Adrenal gland (tissue), 9 donors: ENCODE measurements at regions not wholly inside any gene's neighbourhood (a gene's known extent, or its start where the extent isn't known, plus 50 kb on each side); places are given as distances from the start of the nearest gene placed in this dataset.

Experiments used
- DNase-seq, 7 donors: peaks; one replicate each; pipeline ENCODE4 v3.0.0-alpha.2; 2019 to 2020
- H3K27ac ChIP-seq, 5 donors: fragments of 200-600 bp; sonication (generic) in 4 of 5; 1 replicate in 3 of 5; 2 replicates in 2 of 5; pipeline versions ENCODE4 v1.5.1 to v1.8.0; 2016 to 2020; ENCODE audit warnings: mild to moderate bottlenecking in 1 of 5
- H3K27me3 ChIP-seq: fragments of 200-600 bp; 2 replicates; pipeline ENCODE4 v1.8.0; 2021
- H3K36me3 ChIP-seq, 2 donors: fragments of 200-600 bp; replicated peaks in 1 of 2; 1 replicate in 1 of 2; 2 replicates in 1 of 2; pipeline versions ENCODE4 v1.5.1 to v1.8.0; 2018 to 2022
- H3K4me1 ChIP-seq, 2 donors: fragments of 200-600 bp; replicated peaks in 1 of 2; 1 replicate in 1 of 2; 2 replicates in 1 of 2; pipeline versions ENCODE4 v1.5.1 to v1.8.0; 2018 to 2021
- H3K4me3 ChIP-seq, 4 donors: fragments of 200-600 bp; sonication (generic) in 3 of 4; one replicate each; pipeline ENCODE4 v1.5.1; 2016 to 2018
- H3K9me3 ChIP-seq, 3 donors: fragments of 200-600 bp; sonication (generic) in 1 of 3; replicated peaks in 1 of 3; 1 replicate in 2 of 3; 2 replicates in 1 of 3; pipeline versions ENCODE4 v1.5.1 to v1.8.0; 2016 to 2021
- CTCF ChIP-seq, 6 experiments: fragments of 450-650 bp in 4 of 6; fragments of 200-600 bp in 2 of 6; sonication (generic) in 1 of 6; IDR thresholded peaks; 1 replicate in 5 of 6; 2 replicates in 1 of 6; pipeline versions ENCODE4 v1.5.1 to v1.8.0; 2016 to 2021; ENCODE audit warnings: antibody characterized with exemption in 6 of 6, mild to moderate bottlenecking in 2 of 6, moderate library complexity in 1 of 6
- POLR2A ChIP-seq, 2 donors: fragments of 450-650 bp; IDR thresholded peaks; one replicate each; pipeline ENCODE4 v1.6.1; 2017; ENCODE audit warnings: antibody characterized with exemption in 2 of 2, mild to moderate bottlenecking in 2 of 2, moderate library complexity in 1 of 2
- WGBS, 4 donors: extraction: QIAGEN DNeasy Blood & Tissue Kit in 2 of 4; methylation state at CpG; one replicate each; pipeline versions ENCODE4 v1.1.5 to v1.1.7; 2013 to 2017; 5-methylcytosine and 5-hydroxymethylcytosine counted together
- intact Hi-C, 2 donors: fragments of 100-400 bp; cut with DNase I; formaldehyde crosslinking; loops; one replicate each; pipeline versions ENCODE4 v1.14.1 to v1.15.0; 2022 to 2023
- donor health status: healthy with polysubstance abuse.
- donor health status: Bipolar disorder and iron deficiency.
- donor health status: DM: yes; HTN: yes; CAD: no.
- donor health status: DM: no; HTN: no; CAD: no.
- donor health status: DM: no; HTN: no; CAD: no.

GRCh38 chr7:73968487-73968886 lies 59.5 kb upstream of the ELN start:
- Histone ChIP-seq H3K4me3 (no peak overlapping the region), H3K9me3 (no peaks in the 10 kb centered on the region), H3K27me3 (no peaks in the 10 kb centered on the region), H3K4me1 (no peaks in the 10 kb centered on the region), H3K36me3 (no peaks in the 10 kb centered on the region), H3K27ac (no peak overlapping the region)
- intact Hi-C loops = no loop called here
- DNase-seq = peak in 1 of 7 donors; percentile 21
- TF ChIP-seq POLR2A (IDR thresholded peaks at IDR 0.05) = no peak
- TF ChIP-seq CTCF (IDR thresholded peaks at IDR 0.05) = no peak

GRCh38 chr7:73969991-73970390 lies 58.0 kb upstream of the ELN start:
- H3K4me3 ChIP-seq = no peak overlapping the region
- TF ChIP-seq CTCF (IDR thresholded peaks at IDR 0.05) (no peak), POLR2A (IDR thresholded peaks at IDR 0.05) (no peak)
- 84 to 97% (median 93%) methylated on average over 2 to 4 of the region's 4 CpGs for WGBS, 4 donors
- H3K4me1 ChIP-seq = no peaks in the 10 kb centered on the region
- intact Hi-C loops = no loop called here
- H3K36me3 ChIP-seq = no peaks in the 10 kb centered on the region
- DNase-seq = peak in 1 of 7 donors; percentile 4
- no peaks in the 10 kb centered on the region for H3K9me3 ChIP-seq
- no peak overlapping the region for H3K27ac ChIP-seq
- no peaks in the 10 kb centered on the region for H3K27me3 ChIP-seq

- 74 to 87% (median 86%) methylated on average over 5 to 12 of the region's 12 CpGs for WGBS, 4 donors
- TF ChIP-seq POLR2A (IDR thresholded peaks at IDR 0.05) (no peak), CTCF (IDR thresholded peaks at IDR 0.05) (no peak)
- intact Hi-C loops = no loop called here
- Histone ChIP-seq H3K36me3 (no peaks in the 10 kb centered on the region), H3K9me3 (no peaks in the 10 kb centered on the region), H3K4me1 (no peaks in the 10 kb centered on the region), H3K27ac (no peak overlapping the region), H3K4me3 (no peak overlapping the region), H3K27me3 (no peaks in the 10 kb centered on the region)
- peak in 1 of 7 donors; percentile 41 for DNase-seq
These were observed 57.2 kb upstream of the ELN start for GRCh38 chr7:73970801-73971229.

GRCh38 chr7:73971322-73971703 lies 56.7 kb upstream of the ELN start:
- Histone ChIP-seq H3K27me3 (no peaks in the 10 kb centered on the region), H3K27ac (no peak overlapping the region), H3K4me3 (no peak overlapping the region), H3K9me3 (no peaks in the 10 kb centered on the region), H3K36me3 (no peaks in the 10 kb centered on the region), H3K4me1 (no peaks in the 10 kb centered on the region)
- peak in 1 of 7 donors; percentile 11 for DNase-seq
- TF ChIP-seq POLR2A (IDR thresholded peaks at IDR 0.05) = no peak
- no peak for TF ChIP-seq CTCF (IDR thresholded peaks at IDR 0.05)
- WGBS, 4 donors = 74 to 88% (median 78%) methylated on average over 4 of the region's 4 CpGs
- intact Hi-C loops = no loop called here
